HG03139 (cell line): ENCODE measurements at regions not wholly inside any gene's neighbourhood (a gene's known extent, or its start where the extent isn't known, plus 50 kb on each side); places are given as distances from the start of the nearest gene placed in this dataset.
"Not testable (repeated sequence)": the region's sequence is repeated elsewhere in the genome, so short reads cannot be mapped to it uniquely, and the experiment has no call there.

Experiments used
- ATAC-seq: cut with Tn5 transposase; IDR thresholded peaks from one replicate; pipeline ENCODE4 v1.9.1; 2021; ENCODE audit not compliant: unreplicated experiment

DNA sequence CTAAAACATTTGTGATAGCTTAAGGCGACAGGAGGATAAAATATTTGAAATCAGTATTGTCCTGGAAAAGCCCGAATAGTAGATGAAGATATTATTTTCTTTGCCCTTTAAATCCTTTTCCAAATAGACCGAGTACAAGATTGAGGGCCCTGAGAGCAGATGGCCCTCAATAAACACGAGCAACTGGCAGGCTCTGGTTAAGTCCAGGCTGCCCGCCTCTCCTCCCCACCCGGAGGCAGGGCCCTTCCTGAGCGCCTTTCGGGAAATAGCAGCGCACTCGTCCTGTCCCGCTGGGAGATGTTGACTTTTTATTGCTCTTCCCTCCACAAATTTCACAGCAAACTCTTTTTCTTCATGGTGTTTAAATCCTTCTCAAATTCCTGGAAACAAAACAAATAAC lies 50.8 kb upstream of the MAX start:
- ATAC-seq = no peak

DNA sequence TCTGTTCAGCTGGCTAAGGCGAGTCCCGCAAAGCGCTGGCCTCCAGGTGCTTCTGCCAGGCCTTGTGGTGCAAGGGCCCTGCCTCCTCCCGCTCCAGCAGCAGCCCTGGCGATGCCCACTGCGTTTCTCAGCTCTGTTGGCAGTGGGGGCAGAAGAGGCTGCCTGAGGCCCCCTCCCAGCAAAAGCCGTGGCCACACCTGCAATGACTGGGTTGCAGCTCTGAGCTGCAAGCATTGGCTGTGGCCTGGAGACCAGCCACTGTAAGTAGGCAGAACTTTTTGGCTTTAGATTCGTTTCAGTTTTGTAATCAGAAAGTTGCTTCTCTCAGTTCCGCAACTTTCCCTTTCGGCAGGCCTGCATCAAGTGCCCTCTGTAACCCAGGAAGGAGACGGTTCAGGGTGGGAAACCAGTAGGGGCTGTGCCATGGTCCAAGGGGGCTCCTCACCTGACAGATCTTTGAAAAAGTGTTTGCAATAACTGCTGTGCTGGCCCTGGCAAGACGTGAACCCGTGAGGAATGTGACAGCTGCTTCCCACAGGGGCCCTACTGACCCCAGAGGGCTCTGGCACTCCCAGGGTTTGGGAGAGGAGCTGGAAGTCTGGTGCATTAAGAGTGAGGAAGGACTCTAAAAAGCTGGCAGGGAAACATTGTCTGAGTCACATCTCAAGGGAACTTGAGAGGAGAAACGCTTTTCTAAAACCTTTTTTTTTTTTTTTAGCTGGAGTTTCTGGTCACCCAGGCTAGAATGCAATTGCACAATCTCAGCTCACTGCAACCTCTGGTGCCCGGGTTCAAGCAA lies 54.5 kb upstream of the MAX start:
- ATAC-seq = no peak

DNA sequence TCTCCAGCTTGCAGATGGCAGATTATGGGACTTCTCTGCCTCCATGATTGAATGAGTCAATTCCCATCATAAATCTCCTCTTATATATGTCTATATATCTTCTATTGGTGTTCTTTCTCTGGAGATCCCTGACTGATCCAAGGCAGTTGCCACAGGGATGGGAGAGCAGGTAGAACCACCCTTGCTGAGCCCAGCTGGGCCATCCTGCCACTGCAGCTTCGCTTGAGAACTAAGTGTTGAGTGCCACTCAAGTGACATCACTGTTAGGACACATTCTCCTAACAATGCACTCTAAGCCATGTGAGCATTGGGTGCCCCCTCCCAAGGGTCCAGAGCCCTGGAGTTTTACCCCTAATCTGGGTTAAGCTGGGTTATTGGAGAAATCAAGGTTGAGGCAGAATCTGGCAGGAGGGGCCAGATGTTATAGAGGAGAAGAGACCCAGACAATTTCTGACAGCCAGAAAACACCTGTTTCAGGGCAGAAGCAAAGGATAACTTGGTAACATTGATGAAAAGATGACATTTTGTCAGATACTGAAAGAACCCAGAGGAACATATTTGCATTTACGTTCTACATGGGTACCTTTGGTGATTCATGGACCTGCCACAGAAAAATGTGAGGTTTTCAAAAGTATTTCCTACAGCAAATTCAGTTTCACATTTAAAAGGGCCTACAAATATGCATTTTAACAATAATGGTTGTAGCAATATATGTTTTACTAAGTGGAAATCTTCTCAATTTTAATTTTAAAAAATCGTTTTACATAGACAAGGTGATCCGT lies 57.2 kb upstream of the MAX start:
- ATAC-seq = peak; percentile 69

DNA sequence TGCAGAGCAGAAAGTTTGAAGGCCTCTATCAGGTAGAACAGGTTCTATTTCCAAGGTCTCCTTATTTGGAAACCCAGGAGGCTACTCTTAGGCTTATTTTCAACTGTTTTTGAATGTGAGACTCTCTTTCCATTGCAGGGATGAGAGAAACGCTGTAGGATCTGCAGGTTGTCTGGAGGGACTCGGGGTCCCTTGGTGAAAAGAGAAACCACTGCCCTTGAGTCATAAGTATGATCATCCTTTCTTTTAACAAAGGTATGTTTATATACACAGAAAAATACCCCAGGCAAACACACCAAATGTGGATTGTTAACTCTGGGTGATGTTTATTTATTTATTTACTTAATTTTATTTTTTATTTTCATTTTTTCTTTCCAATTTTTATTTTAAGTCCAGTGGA lies 57.8 kb upstream of the MAX start:
- ATAC-seq = no peak

DNA sequence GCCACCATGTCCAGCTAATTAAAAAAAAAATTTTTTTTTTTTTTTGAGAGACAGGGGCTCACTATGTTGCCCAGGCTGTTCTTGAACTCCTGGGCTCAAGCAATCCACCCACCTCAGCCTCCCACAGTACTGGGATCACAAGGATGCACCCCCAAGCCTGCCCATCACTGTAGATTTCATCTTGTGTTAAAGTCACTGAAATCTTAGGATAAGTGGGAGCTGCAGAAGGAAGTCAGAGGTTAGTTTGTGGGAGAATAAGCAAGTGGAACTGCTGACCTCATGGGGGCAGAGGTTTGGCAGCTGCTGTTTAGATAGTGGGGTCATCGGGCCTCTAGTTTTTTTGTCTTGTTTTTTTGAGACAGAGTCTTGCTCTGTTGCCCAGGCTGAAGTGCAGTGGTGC lies 59.7 kb upstream of the MAX start:
- no peak for ATAC-seq

DNA sequence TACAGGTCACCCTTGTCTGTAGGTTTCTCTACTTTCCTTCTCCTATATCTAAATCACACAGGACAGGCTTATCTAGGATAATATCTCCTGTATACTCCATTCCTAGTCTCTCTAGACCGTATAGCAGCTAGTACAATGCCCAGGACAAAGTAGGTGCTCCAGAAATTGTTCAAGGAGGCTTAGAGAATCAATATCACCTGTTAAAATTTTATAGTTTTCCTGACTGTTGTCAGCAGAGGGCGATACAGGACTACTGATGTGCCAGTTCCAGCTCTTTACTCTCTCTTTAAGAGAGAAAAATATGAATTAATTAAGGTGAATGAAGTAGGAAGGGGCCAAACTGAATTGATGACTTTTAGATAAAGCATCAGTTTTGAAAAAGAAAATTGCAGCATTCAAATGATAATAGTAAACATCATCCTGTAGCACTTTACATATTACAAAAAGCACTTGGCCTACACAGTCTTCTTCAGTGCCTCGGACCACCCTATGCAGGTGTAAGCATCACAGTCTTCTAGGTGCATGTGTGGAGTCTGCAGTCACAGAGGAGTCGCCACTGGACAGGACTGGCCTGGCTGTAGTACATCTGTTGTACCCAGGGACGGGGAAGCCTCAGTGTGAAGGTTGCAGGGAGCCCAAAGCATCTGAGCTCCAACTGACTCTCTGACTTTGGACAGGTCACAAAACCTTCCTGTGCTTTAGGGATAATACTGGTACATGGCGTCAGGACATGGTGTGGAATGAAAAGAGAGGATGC lies 61.9 kb upstream of the MAX start:
- ATAC-seq = no peak

DNA sequence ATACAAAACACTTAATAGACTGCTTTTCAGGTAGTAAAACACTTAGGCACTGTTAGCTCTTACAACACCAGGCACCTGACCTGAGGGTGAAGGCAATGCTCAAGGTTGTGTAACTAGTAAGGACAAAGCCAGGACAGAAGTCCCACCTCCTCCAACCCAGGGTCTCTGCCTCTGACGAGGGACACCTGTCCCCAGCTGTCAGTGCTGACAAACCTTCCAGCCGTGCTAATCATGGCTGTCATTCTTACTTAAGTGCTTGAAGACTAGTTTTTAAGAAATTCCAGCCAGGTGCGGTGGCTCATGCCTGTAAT lies 62.5 kb upstream of the MAX start:
- no peak for ATAC-seq

DNA sequence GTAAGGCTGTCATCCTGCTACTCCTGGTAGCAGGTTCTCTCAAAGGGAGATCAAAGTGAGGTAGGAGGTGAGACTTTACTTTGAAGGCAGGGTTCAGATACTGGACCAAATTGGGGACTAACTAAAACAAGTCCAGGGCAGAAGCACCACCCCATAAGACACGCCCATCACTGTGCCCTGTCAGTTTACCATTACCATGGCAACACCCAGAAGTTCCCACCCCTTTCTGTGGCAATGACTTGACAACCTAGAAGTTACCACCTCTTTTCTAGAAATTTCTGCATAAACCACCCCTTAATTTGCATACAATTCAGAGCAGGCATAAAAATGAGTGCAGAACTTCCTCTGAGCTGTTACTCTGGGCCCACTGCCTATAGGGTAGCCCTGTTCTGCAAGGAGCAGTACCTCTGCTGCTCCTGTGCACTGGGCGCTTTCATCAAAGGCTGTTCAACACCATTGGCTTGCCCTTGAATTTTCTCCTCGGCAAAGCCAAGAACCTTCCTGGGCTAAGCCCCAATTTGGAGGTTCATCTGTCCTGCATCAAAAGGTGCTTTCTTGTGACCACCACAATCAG lies 64.8 kb upstream of the MAX start:
- no peak for ATAC-seq

DNA sequence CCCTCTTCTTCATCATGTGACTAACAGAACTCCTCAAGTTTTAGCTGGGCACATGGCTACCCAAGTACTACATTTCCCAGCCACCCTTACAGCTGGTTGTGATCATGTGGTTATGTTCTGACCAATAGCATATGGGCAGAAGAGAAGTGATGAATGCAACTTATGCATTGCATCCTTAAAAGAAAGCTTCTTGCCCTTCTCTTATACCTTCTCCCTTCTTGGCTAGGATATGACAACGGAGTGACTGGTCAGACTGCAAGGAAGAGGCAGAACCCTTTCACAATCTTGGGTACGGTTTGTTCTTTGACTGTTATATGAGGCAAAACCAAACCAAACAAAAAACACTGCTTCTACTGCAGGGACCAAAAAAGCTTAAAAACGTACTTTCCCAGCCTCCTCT lies 66.5 kb upstream of the MAX start:
- no peak for ATAC-seq

DNA sequence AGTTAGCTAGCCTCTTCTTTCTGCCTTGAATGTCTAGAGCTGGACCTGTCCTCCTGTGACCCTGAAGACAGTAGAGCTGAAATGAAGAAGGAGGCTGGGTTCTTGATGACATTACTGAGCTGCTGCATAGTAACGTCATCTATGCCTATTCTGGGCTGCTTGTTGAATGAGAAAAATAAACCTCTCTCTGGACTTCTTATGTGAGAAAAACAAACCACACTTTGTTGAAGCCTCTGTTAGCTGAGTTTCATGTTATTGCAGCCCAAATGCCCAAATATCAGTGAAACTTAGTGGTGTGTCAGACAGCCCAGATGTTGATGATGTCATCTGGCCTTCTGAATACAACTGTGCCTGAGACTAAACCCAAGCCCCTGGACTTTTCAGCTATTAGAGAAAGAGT lies 67.0 kb upstream of the MAX start:
- ATAC-seq = peak; percentile 72

DNA sequence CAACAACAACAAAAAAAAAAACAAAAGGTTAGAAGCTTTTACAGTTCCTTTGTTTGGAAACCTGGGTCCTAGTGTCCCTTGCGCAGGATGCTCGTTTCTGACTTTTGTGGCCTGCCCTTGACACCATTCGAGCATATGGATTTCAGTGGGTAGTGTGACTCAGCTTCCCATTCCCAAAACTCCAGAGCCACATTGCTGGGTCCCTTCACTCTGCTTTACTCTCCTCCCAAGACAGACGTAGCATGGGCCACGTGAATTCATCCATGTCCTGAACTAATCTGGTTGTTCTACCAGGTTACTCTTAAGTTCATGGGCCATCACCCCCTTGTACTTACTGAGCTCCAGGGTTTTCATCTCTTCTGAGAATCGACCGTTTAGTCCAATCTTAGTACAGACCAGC lies 68.0 kb upstream of the MAX start:
- ATAC-seq = no peak

DNA sequence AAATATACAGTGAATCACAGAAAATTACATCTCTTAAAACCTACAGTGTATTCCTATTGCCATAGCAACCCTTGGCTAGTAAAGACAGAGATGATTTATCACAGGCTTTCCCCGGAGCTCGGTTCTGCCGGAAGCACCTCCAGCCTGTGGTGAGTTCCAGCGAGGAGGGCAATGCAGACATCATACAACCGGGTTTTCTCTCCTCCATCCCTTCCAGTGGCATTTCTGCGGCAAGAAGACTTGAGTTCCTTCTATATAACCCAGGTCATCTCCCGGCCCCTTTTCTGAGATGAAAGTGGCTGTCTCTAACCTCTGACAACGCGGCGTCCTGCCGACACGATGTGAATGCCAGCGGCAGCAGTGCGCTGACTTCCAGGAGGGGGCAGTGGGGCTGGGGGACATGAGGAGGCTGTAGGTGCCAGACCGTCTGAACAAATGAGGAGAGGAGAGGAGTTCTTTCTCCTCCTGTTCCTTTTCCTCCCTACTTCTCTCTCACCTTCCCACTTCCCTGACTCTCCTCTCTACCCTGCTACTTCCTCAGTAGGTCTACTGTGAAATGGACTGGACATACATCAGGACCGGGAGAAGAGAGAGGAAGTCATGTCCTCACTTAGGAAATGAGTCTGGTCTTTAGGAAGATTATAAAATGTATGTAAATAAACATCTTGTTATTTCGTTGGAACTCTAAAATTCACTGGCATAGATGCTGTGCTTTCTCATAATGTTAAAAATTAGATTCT lies 68.6 kb upstream of the MAX start:
- ATAC-seq = no peak

DNA sequence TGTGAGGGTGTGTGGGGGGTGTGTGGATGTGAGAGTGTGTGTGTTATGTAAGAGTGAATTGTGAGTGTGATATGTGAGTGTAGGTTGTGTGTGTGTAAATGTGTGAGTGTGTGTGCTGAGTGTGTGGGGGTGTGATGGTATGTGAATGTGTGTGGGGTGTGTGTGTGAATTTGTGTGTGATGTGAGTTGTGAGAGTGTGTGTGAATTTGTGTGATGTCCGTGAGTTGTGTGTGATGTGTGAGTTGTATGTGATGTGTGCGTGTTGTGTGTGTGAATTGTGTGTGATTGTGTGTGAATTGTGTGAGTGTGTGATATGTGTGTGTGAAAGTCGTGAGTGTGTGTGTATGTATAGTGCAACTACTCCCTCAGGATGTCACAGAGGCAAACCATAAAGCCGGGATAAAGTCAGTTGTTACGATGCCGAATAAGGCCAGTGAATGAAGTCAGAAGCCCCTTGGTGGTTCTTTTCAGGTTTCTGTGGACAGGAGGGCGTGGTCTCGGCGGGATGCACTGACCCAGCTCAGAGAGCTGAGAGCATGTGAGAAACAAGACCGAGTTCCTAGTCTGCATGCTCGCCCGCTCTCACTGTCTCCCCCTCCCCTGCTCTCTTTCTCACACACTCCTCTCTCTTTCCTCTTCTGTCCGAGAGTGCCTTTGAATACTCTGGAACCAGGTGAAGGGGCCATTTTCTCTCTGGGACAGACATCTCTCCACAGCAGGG lies 71.8 kb upstream of the MAX start:
- no peak for ATAC-seq

DNA sequence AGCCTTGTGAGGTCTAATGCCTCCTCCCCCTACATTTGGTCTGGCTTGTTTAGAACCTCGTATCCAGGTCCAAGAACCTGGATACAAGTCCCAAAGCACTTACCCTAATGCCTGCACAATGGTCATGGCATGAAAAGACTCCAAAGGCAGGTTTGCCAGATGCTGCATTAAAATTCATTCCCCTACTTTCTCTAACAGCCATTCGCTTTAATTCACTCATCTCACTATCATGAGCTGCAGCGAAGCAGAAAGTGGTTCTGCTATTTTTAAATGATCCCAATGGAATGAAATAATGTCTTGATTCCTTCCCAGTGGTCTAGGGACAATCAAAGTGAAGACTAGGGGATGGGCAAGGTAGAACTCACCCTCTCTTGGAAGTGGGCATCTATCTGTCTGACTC lies 72.5 kb upstream of the MAX start:
- ATAC-seq = no peak

DNA sequence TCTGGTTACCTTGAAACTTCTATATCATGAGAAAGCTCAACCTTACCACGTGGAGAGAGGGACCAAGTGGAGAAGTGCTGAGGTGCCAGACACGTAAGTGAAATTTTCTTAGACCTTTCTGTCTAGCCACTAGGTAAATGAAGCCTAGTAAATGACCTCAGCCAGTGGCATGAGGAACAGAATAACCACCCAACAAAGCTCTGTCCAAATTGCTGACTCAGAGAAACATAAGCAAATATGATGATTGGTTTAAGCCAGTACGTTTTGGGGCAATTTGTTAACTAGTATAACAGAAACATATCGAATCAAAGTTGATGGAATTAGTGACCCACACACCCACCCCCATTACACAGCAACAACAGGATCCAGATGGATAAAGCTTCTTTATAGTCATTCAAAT lies 75.2 kb upstream of the MAX start:
- ATAC-seq = no peak

DNA sequence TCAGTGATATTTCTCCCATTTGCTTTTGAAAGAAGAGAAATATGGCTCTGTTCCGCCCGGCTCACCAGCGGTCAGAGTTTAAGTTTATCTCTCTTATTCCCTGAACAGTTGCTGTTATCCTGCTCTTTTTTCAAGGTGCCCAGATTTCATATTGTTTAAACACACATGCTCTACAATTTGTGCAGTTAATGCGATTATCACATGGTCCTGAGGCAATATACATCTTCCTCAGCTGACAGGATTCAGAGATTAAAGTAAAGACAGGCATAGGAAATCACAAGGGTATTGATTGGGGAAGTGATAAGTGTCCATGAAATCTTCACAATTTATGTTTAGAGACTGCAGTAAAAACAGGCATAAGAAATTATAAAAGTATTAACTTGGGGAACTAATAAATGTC lies 76.9 kb upstream of the MAX start:
- ATAC-seq = not testable (repeated sequence)

DNA sequence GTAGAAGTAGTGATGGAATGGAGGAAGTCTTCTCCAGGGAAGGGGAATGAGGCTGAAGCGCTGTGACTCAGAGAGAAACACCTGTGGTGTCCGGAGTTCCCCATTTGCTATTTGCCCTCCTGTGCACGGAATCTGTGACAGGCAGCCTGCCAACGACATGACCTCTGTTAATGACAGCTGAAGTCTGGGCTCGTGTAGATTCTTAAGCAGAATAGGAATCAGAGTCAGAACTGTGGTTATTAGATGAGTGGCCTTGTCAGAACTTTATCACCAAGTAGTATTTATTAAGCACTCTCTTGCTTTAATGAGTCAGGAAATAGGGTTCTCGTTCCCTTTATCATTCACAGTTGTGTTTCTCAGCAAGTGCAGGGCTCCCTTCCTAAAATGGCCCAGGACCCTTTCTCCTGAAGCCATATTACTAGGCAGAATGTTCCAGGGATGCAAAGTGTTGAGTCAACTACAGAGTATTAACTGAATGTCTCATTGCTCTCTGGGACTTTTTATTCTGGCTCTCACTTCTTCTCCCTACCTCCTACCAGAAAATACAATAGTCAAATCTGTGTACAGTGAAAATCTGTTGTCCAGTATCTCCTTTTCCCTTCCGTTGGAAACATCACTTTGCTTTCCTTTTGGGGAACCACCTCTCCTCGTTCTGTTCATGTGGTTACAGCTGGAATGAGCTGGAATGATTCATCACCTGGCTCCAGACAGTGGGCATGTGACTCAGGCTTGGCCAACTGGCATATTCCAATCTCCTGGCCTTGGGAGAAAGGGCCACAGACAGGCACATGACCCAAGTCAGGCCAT lies 77.8 kb upstream of the MAX start:
- peak; percentile 85 for ATAC-seq

DNA sequence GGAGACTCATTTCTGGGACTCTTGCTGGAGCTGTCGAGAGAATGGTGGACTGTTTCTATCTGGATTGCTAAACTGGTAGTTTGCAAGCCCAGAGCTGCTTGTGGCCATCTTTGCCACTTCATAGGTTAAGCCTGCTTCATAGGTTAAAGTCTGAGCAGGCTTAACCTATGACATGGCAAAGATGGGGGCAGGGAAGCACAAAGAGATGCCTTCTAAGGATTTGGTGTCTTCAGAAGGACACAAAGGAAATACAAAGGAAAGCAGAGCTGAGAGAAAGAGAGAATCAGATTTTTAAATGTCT lies 78.4 kb upstream of the MAX start:
- no peak for ATAC-seq

DNA sequence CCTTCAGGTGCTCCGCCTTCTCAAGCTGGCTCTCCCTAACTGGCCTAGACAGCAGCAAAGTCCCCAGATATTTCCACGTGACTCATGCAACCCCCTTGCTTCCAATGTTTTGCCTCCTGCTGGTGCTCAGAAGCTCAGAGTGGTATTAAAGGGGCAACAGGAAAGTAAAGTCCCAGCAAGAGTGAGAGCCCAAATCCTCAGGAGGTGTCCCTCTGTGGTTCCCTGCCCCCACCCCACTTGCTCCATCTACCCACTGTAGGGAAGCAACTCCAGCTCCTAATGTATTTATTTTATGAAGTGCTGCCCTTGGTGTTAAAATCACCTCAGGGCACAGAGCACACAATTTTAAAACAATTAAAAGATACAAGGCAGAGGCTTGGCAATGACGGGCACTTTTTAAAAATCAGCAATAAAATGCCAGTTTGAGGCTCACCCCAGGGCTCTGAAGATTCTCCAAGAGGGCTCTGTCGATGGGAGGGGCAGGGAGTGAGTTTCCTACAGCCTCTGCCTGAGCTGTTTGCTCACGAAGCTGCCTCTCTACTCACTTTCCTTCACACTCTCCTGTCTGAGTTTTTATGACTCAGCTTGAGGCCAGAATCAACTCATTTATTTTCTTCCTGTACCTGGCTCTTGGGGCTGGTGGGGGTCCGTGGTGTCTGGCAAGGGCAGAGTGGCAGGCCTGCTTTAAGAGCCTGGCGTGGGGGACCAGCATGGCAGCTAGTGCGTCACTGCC lies 81.9 kb upstream of the MAX start:
- no peak for ATAC-seq
